Fibroblast of lung (primary cell): ENCODE measurements at regions not wholly inside any gene's neighbourhood (a gene's known extent, or its start where the extent isn't known, plus 50 kb on each side); places are given as distances from the start of the nearest gene placed in this dataset.

Source experiments
- DNase-seq, 2 donors: peaks; one replicate each; pipeline versions ENCODE4 v3.0.0 to v3.0.0-alpha.2; 2010; ENCODE audit warnings: low read depth in 2 of 2
- H2AFZ ChIP-seq: 2 replicates; pipeline ENCODE4 v1.5.1; 2012; ENCODE audit warnings: low read length, control low read depth, inconsistent platforms
- H3K27ac ChIP-seq: 2 replicates; pipeline ENCODE4 v1.5.1; 2011; ENCODE audit warnings: low read length, control low read depth; ENCODE audit not compliant: insufficient read depth
- H3K27me3 ChIP-seq: 2 replicates; pipeline ENCODE4 v1.5.1; 2011; ENCODE audit warnings: mild to moderate bottlenecking, low read length; ENCODE audit not compliant: control insufficient read depth, insufficient read depth
- H3K36me3 ChIP-seq: 2 replicates; pipeline ENCODE4 v1.5.1; 2011; ENCODE audit warnings: low read length; ENCODE audit not compliant: control insufficient read depth, insufficient read depth
- H3K4me1 ChIP-seq: 2 replicates; pipeline ENCODE4 v1.5.1; 2011; ENCODE audit warnings: low read length; ENCODE audit not compliant: control insufficient read depth, insufficient read depth; ENCODE audit errors: extremely low read depth
- H3K4me2 ChIP-seq: 2 replicates; pipeline ENCODE4 v1.5.1; 2011; ENCODE audit warnings: low read length, control low read depth; ENCODE audit not compliant: insufficient read depth; ENCODE audit errors: extremely low read depth
- H3K4me3 ChIP-seq, 4 experiments: fragments of 200-600 bp in 1 of 4; sonication (generic) in 1 of 4; replicated peaks in 1 of 4; 2 replicates each; pipeline ENCODE4 v1.5.1; 2011 to 2016; ENCODE audit warnings: low read length in 4 of 4, low read depth in 3 of 4, mild to moderate bottlenecking in 3 of 4, control low read depth in 2 of 4, inconsistent platforms in 1 of 4, mixed read lengths in 1 of 4; ENCODE audit not compliant: insufficient read depth in 1 of 4; ENCODE audit errors: control extremely low read depth in 1 of 4
- H3K79me2 ChIP-seq: 2 replicates; pipeline ENCODE4 v1.5.1; 2012; ENCODE audit warnings: mild to moderate bottlenecking, low read length, inconsistent platforms; ENCODE audit not compliant: control insufficient read depth, insufficient read depth
- H3K9ac ChIP-seq: 2 replicates; pipeline ENCODE4 v1.5.1; 2011; ENCODE audit warnings: mild to moderate bottlenecking, low read length, control low read depth; ENCODE audit not compliant: insufficient read depth
- H3K9me3 ChIP-seq: 2 replicates; pipeline ENCODE4 v1.5.1; 2012; ENCODE audit warnings: low read depth, low read length; ENCODE audit not compliant: control insufficient read depth, insufficient read depth
- H4K20me1 ChIP-seq: 2 replicates; pipeline ENCODE4 v1.5.1; 2011; ENCODE audit warnings: low read length; ENCODE audit not compliant: control insufficient read depth, insufficient read depth; ENCODE audit errors: extremely low read depth
- EZH2 ChIP-seq: IDR thresholded peaks from 2 replicates; pipeline ENCODE4 v1.5.1; 2012; ENCODE audit warnings: low read length, control low read depth, mild to moderate bottlenecking; ENCODE audit errors: missing control alignments
- TF ChIP-seq, protein P1 (sequence below), 2 donors: IDR thresholded peaks in 1 of 2; conservative IDR thresholded peaks in 1 of 2; 1 replicate in 1 of 2; 2 replicates in 1 of 2; pipeline ENCODE4 v1.5.1; 2011 to 2012; ENCODE audit warnings: low read length in 2 of 2, control low read depth in 1 of 2, inconsistent platforms in 1 of 2, low read depth in 1 of 2, mild to moderate bottlenecking in 1 of 2

DNA sequence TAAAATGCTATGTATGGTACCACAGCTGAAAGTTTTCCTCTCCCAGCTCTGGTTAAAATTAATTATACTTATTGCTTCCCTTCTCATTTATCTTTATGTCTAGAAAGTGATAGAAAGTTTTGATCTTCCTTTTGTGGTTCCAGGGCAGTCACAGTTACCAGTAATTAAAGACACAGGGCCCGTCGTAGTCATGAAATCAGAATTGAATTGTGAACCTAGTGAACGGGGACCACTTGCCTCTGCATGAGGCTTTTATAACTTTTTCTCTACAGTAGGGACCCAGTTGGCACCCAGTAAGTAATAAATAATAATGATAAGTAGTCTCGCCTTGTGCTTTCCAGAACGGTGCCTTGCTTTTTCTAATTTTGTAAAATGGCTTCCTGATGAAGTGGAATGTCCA lies 231.7 kb upstream of the SATB1 start:
- Histone ChIP-seq H3K4me3 (no peak overlapping the region), H3K4me1 (no peaks in the 10 kb centered on the region), H4K20me1 (no peaks in the 10 kb centered on the region), H2AFZ (no peak overlapping the region), H3K27ac (no peak overlapping the region), H3K79me2 (no peaks in the 10 kb centered on the region), H3K9ac (no peak overlapping the region), H3K9me3 (no peaks in the 10 kb centered on the region), H3K36me3 (no peaks in the 10 kb centered on the region), H3K4me2 (no peak overlapping the region), H3K27me3 (no peaks in the 10 kb centered on the region)
- no peak for DNase-seq
- no peak for TF ChIP-seq EZH2
- TF ChIP-seq, protein P1, sequence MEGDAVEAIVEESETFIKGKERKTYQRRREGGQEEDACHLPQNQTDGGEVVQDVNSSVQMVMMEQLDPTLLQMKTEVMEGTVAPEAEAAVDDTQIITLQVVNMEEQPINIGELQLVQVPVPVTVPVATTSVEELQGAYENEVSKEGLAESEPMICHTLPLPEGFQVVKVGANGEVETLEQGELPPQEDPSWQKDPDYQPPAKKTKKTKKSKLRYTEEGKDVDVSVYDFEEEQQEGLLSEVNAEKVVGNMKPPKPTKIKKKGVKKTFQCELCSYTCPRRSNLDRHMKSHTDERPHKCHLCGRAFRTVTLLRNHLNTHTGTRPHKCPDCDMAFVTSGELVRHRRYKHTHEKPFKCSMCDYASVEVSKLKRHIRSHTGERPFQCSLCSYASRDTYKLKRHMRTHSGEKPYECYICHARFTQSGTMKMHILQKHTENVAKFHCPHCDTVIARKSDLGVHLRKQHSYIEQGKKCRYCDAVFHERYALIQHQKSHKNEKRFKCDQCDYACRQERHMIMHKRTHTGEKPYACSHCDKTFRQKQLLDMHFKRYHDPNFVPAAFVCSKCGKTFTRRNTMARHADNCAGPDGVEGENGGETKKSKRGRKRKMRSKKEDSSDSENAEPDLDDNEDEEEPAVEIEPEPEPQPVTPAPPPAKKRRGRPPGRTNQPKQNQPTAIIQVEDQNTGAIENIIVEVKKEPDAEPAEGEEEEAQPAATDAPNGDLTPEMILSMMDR (conservative IDR thresholded peaks at IDR 0.05 in 1 of 2, IDR thresholded peaks at IDR 0.05 in 1 of 2; ENCODE audit: low read depth in 1 of 2, low read length in 2 of 2): no peak

DNA sequence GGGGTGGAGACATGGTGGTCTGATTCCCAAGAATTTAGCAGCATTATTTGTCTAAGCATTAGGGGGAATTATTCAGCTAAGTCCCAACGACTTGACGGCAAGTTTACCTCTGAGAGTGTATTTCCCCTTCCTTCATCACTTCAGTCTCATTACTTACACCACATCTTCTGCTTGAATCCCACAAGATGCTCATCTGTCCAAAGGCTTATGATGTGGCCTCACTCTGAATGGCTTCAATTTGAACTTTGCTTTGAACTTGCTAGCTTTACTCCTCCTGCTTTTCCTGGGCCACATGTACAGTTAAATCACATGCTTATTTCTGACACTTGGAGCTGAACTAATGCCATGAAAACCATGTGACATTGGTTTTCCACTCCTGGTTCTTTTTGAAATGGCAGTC lies 231.3 kb upstream of the SATB1 start:
- Histone ChIP-seq H3K36me3 (no peaks in the 10 kb centered on the region), H3K9me3 (no peaks in the 10 kb centered on the region), H3K4me2 (no peak overlapping the region), H3K27ac (no peak overlapping the region), H4K20me1 (no peaks in the 10 kb centered on the region), H3K9ac (no peak overlapping the region), H2AFZ (no peak overlapping the region), H3K4me3 (no peak overlapping the region), H3K79me2 (no peaks in the 10 kb centered on the region), H3K27me3 (no peaks in the 10 kb centered on the region), H3K4me1 (no peaks in the 10 kb centered on the region)
- DNase-seq: no peak
- TF ChIP-seq EZH2: no peak

DNA sequence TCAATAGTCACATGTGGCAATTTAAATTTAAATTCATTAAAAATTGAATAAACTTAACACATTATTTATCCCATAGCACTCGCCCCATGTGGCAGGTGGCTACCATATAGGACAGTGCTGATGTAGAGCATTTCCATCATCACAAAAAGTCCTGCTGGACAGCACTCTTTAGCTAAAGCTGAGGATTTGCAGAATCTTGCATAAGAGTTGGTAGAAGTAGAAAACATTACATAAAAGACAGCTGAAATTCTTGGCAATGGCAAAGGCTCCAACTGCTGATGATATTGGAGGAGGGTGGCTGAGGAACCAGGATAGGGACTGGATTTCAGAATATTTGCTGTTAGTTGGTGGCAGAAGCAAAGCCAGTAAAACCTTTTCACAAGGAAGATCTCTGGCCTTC lies 230.7 kb upstream of the SATB1 start:
- no peaks in the 10 kb centered on the region for H3K27me3 ChIP-seq
- no peak overlapping the region for H3K27ac ChIP-seq
- H3K4me3 ChIP-seq: no peak overlapping the region
- H3K9ac ChIP-seq: no peak overlapping the region
- H3K36me3 ChIP-seq: no peaks in the 10 kb centered on the region
- H3K79me2 ChIP-seq: no peaks in the 10 kb centered on the region
- H2AFZ ChIP-seq: no peak overlapping the region
- no peak for TF ChIP-seq EZH2
- TF ChIP-seq, protein P1 (conservative IDR thresholded peaks at IDR 0.05 in 1 of 2, IDR thresholded peaks at IDR 0.05 in 1 of 2; ENCODE audit: low read depth in 1 of 2, low read length in 2 of 2): no peak
- no peak for DNase-seq
- no peaks in the 10 kb centered on the region for H3K9me3 ChIP-seq
- no peaks in the 10 kb centered on the region for H3K4me1 ChIP-seq
- no peaks in the 10 kb centered on the region for H4K20me1 ChIP-seq
- H3K4me2 ChIP-seq: no peak overlapping the region
